Neural cell (in vitro differentiated cells): ENCODE measurements at regions not wholly inside any gene's neighbourhood (a gene's known extent, or its start where the extent isn't known, plus 50 kb on each side); places are given as distances from the start of the nearest gene placed in this dataset.

ENCODE experiments used
- H2AFZ ChIP-seq: fragments of 200-600, 300-800 bp; sonication (generic), shearing (Covaris generic); 2 replicates; pipeline ENCODE4 v1.6.0; 2014; ENCODE audit warnings: low read depth, mild to moderate bottlenecking, antibody characterized with exemption, low read length, moderate library complexity
- H3F3A ChIP-seq: fragments of 200-600 bp; shearing (Covaris generic); 2 replicates; pipeline ENCODE4 v1.6.1; 2016; ENCODE audit warnings: mild to moderate bottlenecking, moderate library complexity, mixed read lengths, antibody characterized with exemption, low read length; ENCODE audit not compliant: insufficient read depth, poor library complexity, severe bottlenecking
- H3K27ac ChIP-seq: fragments of 200-600, 300-800 bp; sonication (generic), shearing (Covaris generic); 2 replicates; pipeline ENCODE4 v1.5.1; 2014; ENCODE audit warnings: mild to moderate bottlenecking, low read length, moderate library complexity
- H3K27me3 ChIP-seq: fragments of 300-800, 200-600 bp; sonication (generic), shearing (Covaris generic); 2 replicates; pipeline ENCODE4 v1.6.0; 2014; ENCODE audit warnings: mild to moderate bottlenecking, low read depth, low read length, moderate library complexity; ENCODE audit not compliant: insufficient read depth
- H3K36me3 ChIP-seq: fragments of 300-800, 200-600 bp; sonication (generic), shearing (Covaris generic); 2 replicates; pipeline ENCODE4 v1.5.1; 2014; ENCODE audit warnings: mild to moderate bottlenecking, antibody characterized with exemption, low read length, moderate library complexity; ENCODE audit not compliant: insufficient read depth
- H3K4me2 ChIP-seq: fragments of 300-800, 200-600 bp; sonication (generic), shearing (Covaris generic); 2 replicates; pipeline ENCODE4 v1.6.0; 2014; ENCODE audit warnings: mild to moderate bottlenecking, low read length
- H3K4me3 ChIP-seq: fragments of 300-800, 200-600 bp; sonication (generic), shearing (Covaris generic); 2 replicates; pipeline ENCODE4 v1.5.1; 2014; ENCODE audit warnings: mild to moderate bottlenecking, low read length, moderate library complexity
- H3K79me2 ChIP-seq: fragments of 200-600 bp; shearing (Covaris generic); replicated peaks from 2 replicates; pipeline ENCODE4 v1.6.0; 2014; ENCODE audit warnings: mild to moderate bottlenecking, low read length, moderate library complexity; ENCODE audit not compliant: insufficient read depth
- H3K9ac ChIP-seq: fragments of 300-800, 200-600 bp; sonication (generic), shearing (Covaris generic); 2 replicates; pipeline ENCODE4 v1.6.1; 2016; ENCODE audit warnings: mild to moderate bottlenecking, low read length, mixed read lengths
- H3K9me2 ChIP-seq: fragments of 200-600 bp; shearing (Covaris generic); 2 replicates; pipeline ENCODE4 v1.6.1; 2016; ENCODE audit warnings: mild to moderate bottlenecking, low read length, mixed read lengths; ENCODE audit not compliant: insufficient read depth
- H3K9me3 ChIP-seq: fragments of 200-600, 300-800 bp; sonication (generic), shearing (Covaris generic); 2 replicates; pipeline ENCODE4 v1.6.1; 2016; ENCODE audit warnings: mild to moderate bottlenecking, mixed run types, low read length, moderate library complexity, mixed read lengths
- H4K20me1 ChIP-seq: fragments of 200-600 bp; shearing (Covaris generic); 2 replicates; pipeline ENCODE4 v1.6.1; 2016; ENCODE audit warnings: mild to moderate bottlenecking, mixed run types; ENCODE audit not compliant: insufficient read depth
- EP300 ChIP-seq: fragments of 450-650 bp; conservative IDR thresholded peaks from 2 replicates; pipeline ENCODE4 v1.6.1; 2014; ENCODE audit warnings: antibody characterized with exemption, mild to moderate bottlenecking, moderate library complexity; ENCODE audit not compliant: poor library complexity, severe bottlenecking
- EZH2 ChIP-seq: fragments of 200-600, 300-800 bp; shearing (Covaris generic), sonication (generic); IDR thresholded peaks from 2 replicates; pipeline ENCODE4 v1.6.1; 2014; ENCODE audit warnings: antibody characterized with exemption, low read length, borderline replicate concordance, mild to moderate bottlenecking; ENCODE audit not compliant: insufficient read depth, poor library complexity, severe bottlenecking
- MXI1 ChIP-seq: fragments of 450-650 bp; conservative IDR thresholded peaks from 2 replicates; pipeline ENCODE4 v1.6.1; 2014; ENCODE audit warnings: antibody characterized with exemption, mild to moderate bottlenecking; ENCODE audit not compliant: poor library complexity, severe bottlenecking
- POLR2AphosphoS5 ChIP-seq: IDR thresholded peaks from 2 replicates; pipeline ENCODE4 v1.6.1; 2012
- RAD21 ChIP-seq: fragments of 450-650 bp; conservative IDR thresholded peaks from 2 replicates; pipeline ENCODE4 v1.6.1; 2014; ENCODE audit warnings: antibody characterized with exemption, mild to moderate bottlenecking, moderate library complexity
- SMC3 ChIP-seq: fragments of 450-650 bp; conservative IDR thresholded peaks from 2 replicates; pipeline ENCODE4 v1.6.1; 2014; ENCODE audit warnings: antibody characterized with exemption, mild to moderate bottlenecking, moderate library complexity; ENCODE audit not compliant: poor library complexity
- TAF1 ChIP-seq: IDR thresholded peaks from 2 replicates; pipeline ENCODE4 v1.6.1; 2012; ENCODE audit warnings: low read depth
- TF ChIP-seq, protein P1 (sequence below): IDR thresholded peaks from 2 replicates; pipeline ENCODE4 v1.6.1; 2012; ENCODE audit warnings: borderline replicate concordance
- TF ChIP-seq, protein P2 (sequence below): fragments of 450-650 bp; IDR thresholded peaks from 2 replicates; pipeline ENCODE4 v1.5.1; 2014; ENCODE audit warnings: antibody characterized with exemption, mild to moderate bottlenecking, moderate library complexity; ENCODE audit not compliant: poor library complexity, severe bottlenecking

DNA sequence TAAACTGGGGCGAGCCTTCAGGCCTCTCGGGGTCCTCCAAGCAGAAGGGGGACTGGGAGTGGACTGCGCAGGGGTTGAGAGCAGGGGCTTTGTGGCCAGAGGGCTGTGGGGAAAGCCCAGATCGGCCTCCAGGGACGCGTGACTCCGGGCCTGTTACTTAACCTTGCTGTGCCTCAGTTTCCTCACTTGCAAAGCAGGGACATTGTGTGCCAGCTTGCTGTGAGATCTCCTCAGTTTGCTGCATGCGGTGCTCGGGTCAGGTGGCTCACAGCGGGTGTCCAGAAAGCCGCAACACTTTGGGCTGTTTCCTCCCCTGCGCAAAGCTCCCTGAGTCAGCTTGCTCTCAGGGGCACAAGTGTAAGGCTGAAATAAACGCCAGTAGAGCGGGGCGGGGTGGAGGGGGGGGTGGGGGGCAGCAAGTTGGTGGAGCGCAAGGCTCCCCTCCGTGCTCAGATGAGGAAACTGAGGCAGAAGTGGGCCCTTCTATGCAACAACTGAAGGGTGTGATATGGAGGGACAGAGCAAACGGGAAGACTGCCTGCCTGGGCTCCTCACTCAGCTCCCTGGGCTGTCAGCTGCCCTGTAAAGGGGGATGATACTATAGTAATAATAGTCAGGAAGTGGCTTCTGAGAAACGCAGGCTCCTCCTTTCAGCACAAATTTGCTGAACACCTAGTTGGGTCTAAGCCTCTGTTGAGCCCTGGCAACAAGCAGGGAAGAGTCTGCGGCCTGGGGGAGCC, 101.0 kb downstream of the HMX1 start:
- TF ChIP-seq TAF1 = no peak
- TF ChIP-seq, protein P1, sequence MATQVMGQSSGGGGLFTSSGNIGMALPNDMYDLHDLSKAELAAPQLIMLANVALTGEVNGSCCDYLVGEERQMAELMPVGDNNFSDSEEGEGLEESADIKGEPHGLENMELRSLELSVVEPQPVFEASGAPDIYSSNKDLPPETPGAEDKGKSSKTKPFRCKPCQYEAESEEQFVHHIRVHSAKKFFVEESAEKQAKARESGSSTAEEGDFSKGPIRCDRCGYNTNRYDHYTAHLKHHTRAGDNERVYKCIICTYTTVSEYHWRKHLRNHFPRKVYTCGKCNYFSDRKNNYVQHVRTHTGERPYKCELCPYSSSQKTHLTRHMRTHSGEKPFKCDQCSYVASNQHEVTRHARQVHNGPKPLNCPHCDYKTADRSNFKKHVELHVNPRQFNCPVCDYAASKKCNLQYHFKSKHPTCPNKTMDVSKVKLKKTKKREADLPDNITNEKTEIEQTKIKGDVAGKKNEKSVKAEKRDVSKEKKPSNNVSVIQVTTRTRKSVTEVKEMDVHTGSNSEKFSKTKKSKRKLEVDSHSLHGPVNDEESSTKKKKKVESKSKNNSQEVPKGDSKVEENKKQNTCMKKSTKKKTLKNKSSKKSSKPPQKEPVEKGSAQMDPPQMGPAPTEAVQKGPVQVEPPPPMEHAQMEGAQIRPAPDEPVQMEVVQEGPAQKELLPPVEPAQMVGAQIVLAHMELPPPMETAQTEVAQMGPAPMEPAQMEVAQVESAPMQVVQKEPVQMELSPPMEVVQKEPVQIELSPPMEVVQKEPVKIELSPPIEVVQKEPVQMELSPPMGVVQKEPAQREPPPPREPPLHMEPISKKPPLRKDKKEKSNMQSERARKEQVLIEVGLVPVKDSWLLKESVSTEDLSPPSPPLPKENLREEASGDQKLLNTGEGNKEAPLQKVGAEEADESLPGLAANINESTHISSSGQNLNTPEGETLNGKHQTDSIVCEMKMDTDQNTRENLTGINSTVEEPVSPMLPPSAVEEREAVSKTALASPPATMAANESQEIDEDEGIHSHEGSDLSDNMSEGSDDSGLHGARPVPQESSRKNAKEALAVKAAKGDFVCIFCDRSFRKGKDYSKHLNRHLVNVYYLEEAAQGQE = no peak
- TF ChIP-seq RAD21 = no peak
- no peak for TF ChIP-seq POLR2AphosphoS5
- TF ChIP-seq, protein P2, sequence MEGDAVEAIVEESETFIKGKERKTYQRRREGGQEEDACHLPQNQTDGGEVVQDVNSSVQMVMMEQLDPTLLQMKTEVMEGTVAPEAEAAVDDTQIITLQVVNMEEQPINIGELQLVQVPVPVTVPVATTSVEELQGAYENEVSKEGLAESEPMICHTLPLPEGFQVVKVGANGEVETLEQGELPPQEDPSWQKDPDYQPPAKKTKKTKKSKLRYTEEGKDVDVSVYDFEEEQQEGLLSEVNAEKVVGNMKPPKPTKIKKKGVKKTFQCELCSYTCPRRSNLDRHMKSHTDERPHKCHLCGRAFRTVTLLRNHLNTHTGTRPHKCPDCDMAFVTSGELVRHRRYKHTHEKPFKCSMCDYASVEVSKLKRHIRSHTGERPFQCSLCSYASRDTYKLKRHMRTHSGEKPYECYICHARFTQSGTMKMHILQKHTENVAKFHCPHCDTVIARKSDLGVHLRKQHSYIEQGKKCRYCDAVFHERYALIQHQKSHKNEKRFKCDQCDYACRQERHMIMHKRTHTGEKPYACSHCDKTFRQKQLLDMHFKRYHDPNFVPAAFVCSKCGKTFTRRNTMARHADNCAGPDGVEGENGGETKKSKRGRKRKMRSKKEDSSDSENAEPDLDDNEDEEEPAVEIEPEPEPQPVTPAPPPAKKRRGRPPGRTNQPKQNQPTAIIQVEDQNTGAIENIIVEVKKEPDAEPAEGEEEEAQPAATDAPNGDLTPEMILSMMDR = no peak
- TF ChIP-seq EP300 = no peak
- TF ChIP-seq SMC3 = no peak
- TF ChIP-seq EZH2 = no peak
- no peak for TF ChIP-seq MXI1
- H3K79me2 ChIP-seq = no peaks in the 10 kb centered on the region
- no peak overlapping the region for H3K4me2 ChIP-seq
- H3K9me2 ChIP-seq = no peaks in the 10 kb centered on the region
- H3K27ac ChIP-seq = no peak overlapping the region
- no peak overlapping the region for H2AFZ ChIP-seq
- no peak overlapping the region for H3K4me3 ChIP-seq
- H3K9ac ChIP-seq = no peak overlapping the region
- no peaks in the 10 kb centered on the region for H3F3A ChIP-seq
- H3K36me3 ChIP-seq = no peaks in the 10 kb centered on the region
- H4K20me1 ChIP-seq = no peaks in the 10 kb centered on the region
- no peaks in the 10 kb centered on the region for H3K27me3 ChIP-seq
- H3K9me3 ChIP-seq = no peaks in the 10 kb centered on the region

DNA sequence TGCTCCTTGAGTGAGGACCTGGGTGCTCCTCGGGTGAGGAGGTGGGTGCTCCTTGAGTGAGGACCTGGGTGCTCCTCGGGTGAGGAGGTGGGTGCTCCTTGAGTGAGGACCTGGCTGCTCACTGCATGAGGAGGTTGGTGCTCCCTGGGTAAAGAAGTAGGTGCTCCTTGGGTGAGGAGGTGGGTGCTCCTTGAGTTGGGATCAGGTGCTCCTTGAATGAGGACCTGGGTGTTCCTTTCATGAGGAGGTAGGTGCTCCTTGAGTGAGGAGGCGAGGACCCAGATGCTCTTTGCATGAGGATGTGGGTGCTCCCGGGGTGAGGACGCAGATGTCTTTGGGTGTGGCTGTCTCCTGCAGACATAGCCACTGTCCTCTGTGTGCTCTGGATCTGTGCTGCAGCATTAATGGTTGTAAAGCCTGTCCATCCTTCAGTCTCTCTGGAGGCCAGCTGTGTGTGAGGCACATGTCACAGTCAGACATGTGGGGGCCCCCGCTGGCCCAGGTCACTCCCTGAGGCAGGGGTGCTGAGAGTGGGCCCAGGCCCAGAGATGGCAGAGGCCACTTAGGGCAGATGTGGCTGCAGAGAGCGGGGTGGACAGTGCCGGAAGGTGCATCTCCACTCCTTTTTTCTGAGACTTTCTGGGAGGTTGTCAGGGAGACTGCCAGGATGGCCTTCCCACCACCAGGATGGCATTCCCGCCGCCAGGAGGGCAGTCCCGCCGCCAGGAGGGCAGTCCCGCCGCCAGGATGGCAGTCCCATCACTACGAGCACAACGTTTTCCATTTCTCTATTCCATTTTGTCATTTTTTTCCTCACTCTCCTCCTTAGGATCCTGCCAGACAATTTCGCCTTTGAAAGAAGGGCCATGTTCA, 101.8 kb downstream of the HMX1 start:
- Histone ChIP-seq H3K4me3 (no peak overlapping the region), H3K36me3 (no peaks in the 10 kb centered on the region), H3K9me3 (no peaks in the 10 kb centered on the region), H3K27ac (no peak overlapping the region), H4K20me1 (no peaks in the 10 kb centered on the region), H3K79me2 (no peaks in the 10 kb centered on the region), H3F3A (no peaks in the 10 kb centered on the region), H3K4me2 (no peak overlapping the region), H3K9me2 (no peaks in the 10 kb centered on the region), H3K27me3 (no peaks in the 10 kb centered on the region), H2AFZ (no peak overlapping the region), H3K9ac (no peak overlapping the region)
- TF ChIP-seq MXI1 (no peak), TAF1 (no peak), SMC3 (no peak)
